Nephron progenitor cell (in vitro differentiated cells): ENCODE measurements at regions not wholly inside any gene's neighbourhood (a gene's known extent, or its start where the extent isn't known, plus 50 kb on each side); places are given as distances from the start of the nearest gene placed in this dataset.

Source experiments
- DNase-seq: peaks from one replicate; pipeline ENCODE4 v3.0.0; 2021
- H3K27ac Mint-ChIP-seq: 2 replicates; pipeline ENCODE4 v1.8.0; 2021; ENCODE audit warnings: mild to moderate bottlenecking, moderate library complexity, mixed read lengths
- H3K27me3 Mint-ChIP-seq: 2 replicates; pipeline ENCODE4 v1.8.0; 2021; ENCODE audit warnings: mild to moderate bottlenecking, low read depth, mixed read lengths; ENCODE audit not compliant: poor library complexity
- H3K36me3 Mint-ChIP-seq: 2 replicates; pipeline ENCODE4 v1.8.0; 2021; ENCODE audit warnings: low read depth, mixed read lengths
- H3K4me1 Mint-ChIP-seq: 2 replicates; pipeline ENCODE4 v1.8.0; 2021; ENCODE audit warnings: mixed read lengths
- H3K4me3 Mint-ChIP-seq: 2 replicates; pipeline ENCODE4 v1.8.0; 2021; ENCODE audit warnings: mild to moderate bottlenecking, moderate library complexity, mixed read lengths
- H3K9me3 Mint-ChIP-seq: 2 replicates; pipeline ENCODE4 v1.8.0; 2021; ENCODE audit warnings: mild to moderate bottlenecking, moderate library complexity, mixed read lengths
- TF ChIP-seq, protein P1 (sequence below): fragments of 200-600 bp; sonication (generic); IDR thresholded peaks from 2 replicates; pipeline ENCODE4 v1.5.0; 2021; ENCODE audit warnings: antibody characterized with exemption

DNA sequence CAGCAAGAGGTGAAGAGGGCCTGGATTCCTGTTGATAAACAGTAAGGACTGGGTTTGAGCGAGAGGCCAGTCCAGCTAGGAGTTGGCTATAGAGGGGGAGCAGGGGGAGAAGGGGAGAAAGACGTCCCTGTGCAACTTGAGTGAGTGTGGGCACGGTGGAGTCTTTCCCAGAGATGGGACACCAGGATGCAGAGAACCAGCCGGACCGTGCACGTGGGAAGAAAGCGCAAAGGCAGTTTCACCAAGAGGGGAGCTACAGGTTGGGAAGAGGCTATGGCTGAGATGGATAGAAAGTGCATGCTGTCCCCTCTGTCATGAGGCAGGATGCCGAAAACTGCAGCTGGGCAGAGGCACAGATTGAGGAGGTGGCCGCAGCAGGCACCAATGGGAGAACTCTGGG, 96.0 kb upstream of the TLE3 start:
- Mint-ChIP-seq H3K9me3 (peaks cover 14% of the 10 kb centered on the region), H3K27me3 (peaks cover 25% of the 10 kb centered on the region), H3K27ac (no peak overlapping the region), H3K36me3 (peaks cover 5% of the 10 kb centered on the region), H3K4me1 (peaks cover 59% of the 10 kb centered on the region), H3K4me3 (no peak overlapping the region)
- TF ChIP-seq, protein P1, sequence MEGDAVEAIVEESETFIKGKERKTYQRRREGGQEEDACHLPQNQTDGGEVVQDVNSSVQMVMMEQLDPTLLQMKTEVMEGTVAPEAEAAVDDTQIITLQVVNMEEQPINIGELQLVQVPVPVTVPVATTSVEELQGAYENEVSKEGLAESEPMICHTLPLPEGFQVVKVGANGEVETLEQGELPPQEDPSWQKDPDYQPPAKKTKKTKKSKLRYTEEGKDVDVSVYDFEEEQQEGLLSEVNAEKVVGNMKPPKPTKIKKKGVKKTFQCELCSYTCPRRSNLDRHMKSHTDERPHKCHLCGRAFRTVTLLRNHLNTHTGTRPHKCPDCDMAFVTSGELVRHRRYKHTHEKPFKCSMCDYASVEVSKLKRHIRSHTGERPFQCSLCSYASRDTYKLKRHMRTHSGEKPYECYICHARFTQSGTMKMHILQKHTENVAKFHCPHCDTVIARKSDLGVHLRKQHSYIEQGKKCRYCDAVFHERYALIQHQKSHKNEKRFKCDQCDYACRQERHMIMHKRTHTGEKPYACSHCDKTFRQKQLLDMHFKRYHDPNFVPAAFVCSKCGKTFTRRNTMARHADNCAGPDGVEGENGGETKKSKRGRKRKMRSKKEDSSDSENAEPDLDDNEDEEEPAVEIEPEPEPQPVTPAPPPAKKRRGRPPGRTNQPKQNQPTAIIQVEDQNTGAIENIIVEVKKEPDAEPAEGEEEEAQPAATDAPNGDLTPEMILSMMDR: no peak
- no peak for DNase-seq

DNA sequence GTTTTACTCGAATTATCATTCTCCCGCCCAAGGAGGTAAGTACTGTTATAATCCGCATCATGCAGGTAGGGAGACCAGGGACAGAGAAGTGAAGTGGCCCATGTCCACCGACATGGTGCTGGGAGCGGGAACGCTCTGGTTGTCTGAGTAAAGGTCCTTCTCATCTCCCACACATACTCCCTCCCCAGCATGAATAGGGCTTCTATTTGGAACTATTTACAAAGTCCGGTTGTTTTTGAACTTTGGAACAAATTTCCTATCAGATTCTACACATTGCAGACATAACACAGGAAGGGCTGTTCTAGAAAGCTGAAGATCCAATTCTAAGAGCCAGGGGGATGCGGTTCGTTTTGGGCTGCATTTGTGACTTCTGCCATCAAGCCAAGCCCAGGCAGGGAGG, 94.8 kb upstream of the TLE3 start:
- Mint-ChIP-seq H3K36me3 (peaks cover 5% of the 10 kb centered on the region), H3K4me1 (peaks cover 52% of the 10 kb centered on the region), H3K9me3 (peaks cover 14% of the 10 kb centered on the region), H3K4me3 (no peak overlapping the region), H3K27me3 (peaks cover 28% of the 10 kb centered on the region), H3K27ac (no peak overlapping the region)
- TF ChIP-seq, protein P1: no peak
- no peak for DNase-seq

DNA sequence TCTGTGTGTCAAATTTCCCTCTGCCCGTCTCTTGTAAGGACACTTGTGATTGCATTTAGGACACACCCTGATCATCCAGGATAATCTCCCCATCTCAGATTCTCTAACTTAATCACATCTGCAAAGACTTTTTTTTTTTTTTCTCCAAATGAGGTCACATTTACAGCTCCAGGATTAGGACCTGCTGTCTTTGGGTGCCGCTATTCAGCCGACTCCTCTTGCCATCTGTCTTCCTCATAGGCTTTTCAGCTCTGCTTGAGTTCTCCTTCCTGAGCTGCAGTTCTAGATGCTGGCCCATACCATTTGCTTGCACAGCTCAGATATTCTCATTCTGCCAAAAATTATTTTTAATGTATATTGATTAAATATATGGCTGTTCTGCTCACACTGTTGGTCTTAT, 94.3 kb upstream of the TLE3 start:
- H3K4me3 Mint-ChIP-seq: no peak overlapping the region
- no peak overlapping the region for H3K27ac Mint-ChIP-seq
- H3K4me1 Mint-ChIP-seq: peaks cover 52% of the 10 kb centered on the region
- H3K27me3 Mint-ChIP-seq: peaks cover 29% of the 10 kb centered on the region
- peaks cover 14% of the 10 kb centered on the region for H3K9me3 Mint-ChIP-seq
- TF ChIP-seq, protein P1: no peak
- no peak for DNase-seq
- H3K36me3 Mint-ChIP-seq: peaks cover 5% of the 10 kb centered on the region

DNA sequence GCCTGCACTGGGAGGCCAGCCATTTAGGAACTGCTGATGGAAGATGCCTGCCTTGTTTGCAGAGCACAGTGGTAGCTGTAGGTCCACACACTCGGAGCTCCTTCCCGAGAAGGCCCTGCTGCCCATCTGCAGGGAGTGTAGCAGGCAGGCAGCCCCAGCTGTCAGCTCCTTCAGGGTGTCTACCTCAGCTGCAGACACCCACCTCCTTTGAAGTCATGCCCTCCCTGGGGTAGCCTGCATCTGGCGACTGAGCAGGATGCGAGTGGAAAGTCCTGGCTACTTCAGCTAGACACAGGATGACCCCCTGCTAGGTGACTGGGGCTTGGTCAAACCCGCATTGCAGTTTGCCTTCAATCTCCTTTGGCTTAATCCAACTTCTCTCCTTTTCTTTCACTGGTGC, 93.2 kb upstream of the TLE3 start:
- peaks cover 52% of the 10 kb centered on the region for H3K4me1 Mint-ChIP-seq
- no peak overlapping the region for H3K27ac Mint-ChIP-seq
- TF ChIP-seq, protein P1: no peak
- H3K9me3 Mint-ChIP-seq: peaks cover 14% of the 10 kb centered on the region
- no peak overlapping the region for H3K4me3 Mint-ChIP-seq
- DNase-seq: no peak
- peaks cover 5% of the 10 kb centered on the region for H3K36me3 Mint-ChIP-seq
- peaks cover 33% of the 10 kb centered on the region for H3K27me3 Mint-ChIP-seq

DNA sequence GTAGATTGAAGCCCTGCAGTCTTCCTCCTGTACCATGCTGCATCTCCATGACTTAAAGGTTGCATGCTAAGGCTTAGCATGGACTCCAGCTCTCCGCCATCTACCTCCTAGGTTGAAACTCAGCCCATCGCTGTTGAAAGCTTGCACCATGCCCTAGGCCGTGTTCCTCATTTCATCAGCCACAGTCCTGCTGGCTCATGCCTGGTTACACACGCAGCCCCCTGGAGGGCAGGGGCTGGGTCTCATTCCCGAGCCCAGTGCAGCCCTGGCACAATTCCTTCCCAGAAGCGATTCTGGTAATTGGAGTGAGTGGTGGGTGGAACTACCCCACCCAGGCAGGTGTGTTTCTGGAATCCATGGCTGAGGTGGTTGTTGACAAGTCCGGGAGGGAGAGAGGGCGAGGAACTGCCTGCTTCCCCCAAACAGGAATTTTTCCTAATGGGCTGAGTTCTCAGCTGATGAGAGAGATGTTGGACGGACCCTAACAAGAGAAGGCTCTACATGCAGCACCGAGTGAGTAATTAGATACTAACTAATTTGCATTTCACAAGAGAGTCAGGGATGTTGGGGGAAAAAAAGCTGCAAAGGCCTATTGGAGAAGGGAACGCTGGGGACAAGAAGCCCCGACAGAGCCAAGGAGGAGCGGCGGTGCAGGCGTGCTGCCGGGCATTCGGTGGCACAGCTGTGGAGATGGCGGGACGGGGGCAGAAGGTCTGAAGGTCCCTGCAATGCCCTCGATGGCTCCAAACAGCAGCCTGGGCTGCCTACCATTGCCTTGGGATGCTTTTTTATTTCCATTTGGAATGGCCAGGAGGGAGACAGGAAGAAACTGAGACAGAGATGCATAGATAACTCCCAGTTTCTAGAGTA, 92.3 kb upstream of the TLE3 start:
- Mint-ChIP-seq H3K27ac (no peak overlapping the region), H3K4me1 (peaks cover 52% of the 10 kb centered on the region), H3K9me3 (peaks cover 14% of the 10 kb centered on the region), H3K4me3 (no peak overlapping the region), H3K27me3 (peaks cover 33% of the 10 kb centered on the region), H3K36me3 (peaks cover 5% of the 10 kb centered on the region)
- no peak for DNase-seq
- TF ChIP-seq, protein P1: no peak

DNA sequence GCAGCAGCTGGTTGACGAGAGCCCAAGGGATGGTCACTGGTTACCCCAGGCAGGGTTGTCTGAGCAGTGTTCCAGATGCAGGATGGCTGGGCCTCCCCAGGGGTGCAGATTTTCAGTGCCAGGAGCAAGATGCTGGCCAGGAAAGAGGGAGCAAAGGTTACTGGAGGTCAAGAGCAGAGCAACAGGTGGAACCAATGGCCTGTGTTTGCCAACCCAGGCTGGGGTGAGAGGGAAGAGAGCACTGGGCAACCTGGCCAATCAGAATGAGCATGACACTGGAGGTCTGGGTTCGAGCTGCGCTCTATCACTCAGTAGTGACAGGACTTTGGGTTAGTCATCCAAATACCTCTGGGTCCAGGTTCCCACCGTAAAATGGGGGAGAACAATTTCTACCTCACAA, 90.6 kb upstream of the TLE3 start:
- Mint-ChIP-seq H3K36me3 (peaks cover 5% of the 10 kb centered on the region), H3K4me1 (peaks cover 45% of the 10 kb centered on the region), H3K9me3 (peaks cover 14% of the 10 kb centered on the region), H3K27ac (no peak overlapping the region), H3K27me3 (peaks cover 29% of the 10 kb centered on the region), H3K4me3 (no peak overlapping the region)
- TF ChIP-seq, protein P1: no peak
- DNase-seq: no peak
